Mesenchymal stem cell (in vitro differentiated cells and primary cell): ENCODE measurements at regions not wholly inside any gene's neighbourhood (a gene's known extent, or its start where the extent isn't known, plus 50 kb on each side); places are given as distances from the start of the nearest gene placed in this dataset.
"Not testable (repeated sequence)": the region's sequence is repeated elsewhere in the genome, so short reads cannot be mapped to it uniquely, and the experiment has no call there.

Experiments used
- DNase-seq: peaks from one replicate; pipeline ENCODE4 v3.0.0-alpha.2; 2013
- H2AFZ ChIP-seq: one replicate; pipeline ENCODE4 v1.6.1; 2013; ENCODE audit warnings: low read depth, mild to moderate bottlenecking, control low read depth, inconsistent platforms, low read length, moderate library complexity
- H2AK5ac ChIP-seq: 2 replicates; pipeline ENCODE4 v1.6.1; 2013; ENCODE audit warnings: low read length, moderate library complexity, mild to moderate bottlenecking, inconsistent platforms; ENCODE audit not compliant: severe bottlenecking
- H2BK120ac ChIP-seq: one replicate; pipeline ENCODE4 v1.6.1; 2013; ENCODE audit warnings: low read depth, mild to moderate bottlenecking, inconsistent platforms, low read length, moderate library complexity
- H2BK12ac ChIP-seq, 2 experiments: one replicate each; pipeline ENCODE4 v1.6.1; 2013; ENCODE audit warnings: inconsistent platforms in 2 of 2, low read length in 2 of 2, mild to moderate bottlenecking in 2 of 2, moderate library complexity in 2 of 2, control low read depth in 1 of 2
- H2BK15ac ChIP-seq: one replicate; pipeline ENCODE4 v1.6.1; 2013; ENCODE audit warnings: mild to moderate bottlenecking, low read depth, inconsistent platforms; ENCODE audit not compliant: poor library complexity, severe bottlenecking
- H2BK5ac ChIP-seq: 2 replicates; pipeline ENCODE4 v1.6.1; 2013; ENCODE audit warnings: low read depth, mild to moderate bottlenecking, low read length, control low read depth, inconsistent platforms; ENCODE audit not compliant: poor library complexity, severe bottlenecking
- H3K14ac ChIP-seq, 2 experiments: one replicate each; pipeline ENCODE4 v1.6.1; 2013; ENCODE audit warnings: inconsistent platforms in 2 of 2, low read length in 2 of 2, control low read depth in 1 of 2, mild to moderate bottlenecking in 1 of 2, moderate library complexity in 1 of 2
- H3K18ac ChIP-seq, 2 experiments: one replicate each; pipeline ENCODE4 v1.6.1; 2013; ENCODE audit warnings: inconsistent platforms in 2 of 2, low read length in 2 of 2, control low read depth in 1 of 2, low read depth in 1 of 2, mild to moderate bottlenecking in 1 of 2
- H3K23ac ChIP-seq, 2 experiments: one replicate each; pipeline ENCODE4 v1.6.1; 2013; ENCODE audit warnings: inconsistent platforms in 2 of 2, low read length in 2 of 2, mild to moderate bottlenecking in 2 of 2, moderate library complexity in 2 of 2, control low read depth in 1 of 2
- H3K27ac ChIP-seq: 2 replicates; pipeline ENCODE4 v1.5.1; 2013; ENCODE audit warnings: mild to moderate bottlenecking, moderate library complexity, low read length, control low read depth, inconsistent platforms; ENCODE audit not compliant: poor library complexity, severe bottlenecking
- H3K27me3 ChIP-seq, 2 experiments: 2 replicates each; pipeline versions ENCODE4 v1.6.1 to v1.7.0; 2013; ENCODE audit warnings: low read length in 2 of 2, mild to moderate bottlenecking in 2 of 2, moderate library complexity in 2 of 2, control low read depth in 1 of 2, inconsistent platforms in 1 of 2; ENCODE audit not compliant: control insufficient read depth in 1 of 2, insufficient read depth in 1 of 2
- H3K36me3 ChIP-seq, 2 experiments: 2 replicates each; pipeline versions ENCODE4 v1.6.1 to v1.7.0; 2013; ENCODE audit warnings: low read length in 2 of 2, control low read depth in 1 of 2, inconsistent platforms in 1 of 2, low read depth in 1 of 2, mild to moderate bottlenecking in 1 of 2; ENCODE audit not compliant: insufficient read depth in 2 of 2, control insufficient read depth in 1 of 2
- H3K4ac ChIP-seq, 2 experiments: one replicate each; pipeline ENCODE4 v1.6.1; 2013; ENCODE audit warnings: inconsistent platforms in 2 of 2, low read length in 2 of 2, mild to moderate bottlenecking in 2 of 2, moderate library complexity in 2 of 2, control low read depth in 1 of 2, low read depth in 1 of 2
- H3K4me1 ChIP-seq: 2 replicates; pipeline ENCODE4 v1.6.1; 2013; ENCODE audit warnings: low read depth, low read length, control low read depth; ENCODE audit not compliant: control insufficient read depth, insufficient read depth
- H3K4me2 ChIP-seq: 2 replicates; pipeline ENCODE4 v1.6.1; 2013; ENCODE audit warnings: low read length, mild to moderate bottlenecking, inconsistent platforms; ENCODE audit not compliant: poor library complexity, severe bottlenecking
- H3K4me3 ChIP-seq, 2 experiments: 2 replicates each; pipeline versions ENCODE4 v1.5.1 to v1.7.0; 2013; ENCODE audit warnings: low read length in 2 of 2, mild to moderate bottlenecking in 2 of 2, control low read depth in 1 of 2, low read depth in 1 of 2; ENCODE audit not compliant: insufficient read depth in 1 of 2
- H3K79me1 ChIP-seq: replicated peaks from 2 replicates; pipeline ENCODE4 v1.6.1; 2013; ENCODE audit warnings: mild to moderate bottlenecking, control low read depth, low read length, inconsistent platforms; ENCODE audit not compliant: poor library complexity, severe bottlenecking
- H3K9ac ChIP-seq: 2 replicates; pipeline ENCODE4 v1.7.0; 2013; ENCODE audit warnings: mild to moderate bottlenecking, low read length, moderate library complexity
- H3K9me3 ChIP-seq: 2 replicates; pipeline ENCODE4 v1.7.0; 2013; ENCODE audit warnings: mild to moderate bottlenecking, low read length; ENCODE audit not compliant: control insufficient read depth
- H4K8ac ChIP-seq: one replicate; pipeline ENCODE4 v1.6.1; 2013; ENCODE audit warnings: inconsistent platforms, mild to moderate bottlenecking, low read length, moderate library complexity
- H4K91ac ChIP-seq: one replicate; pipeline ENCODE4 v1.6.1; 2013; ENCODE audit warnings: mild to moderate bottlenecking, low read length, inconsistent platforms
- WGBS: methylation state at CpG from one replicate; pipeline ENCODE4 v1.1.7; 2013; ENCODE audit warnings: mixed read lengths; 5-methylcytosine and 5-hydroxymethylcytosine counted together

DNA sequence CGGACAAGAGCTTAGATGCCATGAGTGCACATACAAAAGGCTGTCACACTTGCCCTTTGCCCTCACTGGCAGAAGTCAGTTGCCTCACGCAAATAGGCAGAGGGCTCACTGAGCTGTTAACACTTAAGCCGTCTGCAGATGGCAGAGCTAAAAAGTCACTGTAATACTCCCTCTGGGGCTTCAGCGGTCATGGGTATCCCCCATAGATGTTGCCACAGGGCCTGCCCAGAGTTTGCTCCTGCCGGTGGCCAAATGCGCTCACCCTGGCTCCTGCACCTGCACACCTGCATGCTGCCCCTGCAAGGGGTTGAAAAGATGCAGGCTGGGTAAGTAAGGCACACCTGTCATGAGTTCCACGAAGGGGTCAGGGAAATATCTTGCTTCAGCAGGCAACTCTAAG, 741.5 kb downstream of the EDEM1 start:
- Histone ChIP-seq H3K4ac (no peak overlapping the region), H3K9me3 (peaks cover 24% of the 10 kb centered on the region), H3K36me3 (no peaks in the 10 kb centered on the region), H2BK5ac (no peak overlapping the region), H2AFZ (no peak overlapping the region), H4K91ac (no peak overlapping the region), H3K14ac (no peak overlapping the region), H3K27ac (no peak overlapping the region), H2AK5ac (no peak overlapping the region), H2BK12ac (no peak overlapping the region), H3K4me2 (no peak overlapping the region), H3K27me3 (no peaks in the 10 kb centered on the region), H3K23ac (no peak overlapping the region), H3K9ac (no peak overlapping the region), H3K18ac (no peak overlapping the region), H3K4me3 (no peak overlapping the region), H3K4me1 (no peaks in the 10 kb centered on the region), H2BK15ac (no peak overlapping the region), H3K79me1 (no peaks in the 10 kb centered on the region), H4K8ac (no peak overlapping the region), H2BK120ac (no peak overlapping the region)
- WGBS: 77% methylated on average over 7 of the region's 7 CpGs
- DNase-seq: no peak

DNA sequence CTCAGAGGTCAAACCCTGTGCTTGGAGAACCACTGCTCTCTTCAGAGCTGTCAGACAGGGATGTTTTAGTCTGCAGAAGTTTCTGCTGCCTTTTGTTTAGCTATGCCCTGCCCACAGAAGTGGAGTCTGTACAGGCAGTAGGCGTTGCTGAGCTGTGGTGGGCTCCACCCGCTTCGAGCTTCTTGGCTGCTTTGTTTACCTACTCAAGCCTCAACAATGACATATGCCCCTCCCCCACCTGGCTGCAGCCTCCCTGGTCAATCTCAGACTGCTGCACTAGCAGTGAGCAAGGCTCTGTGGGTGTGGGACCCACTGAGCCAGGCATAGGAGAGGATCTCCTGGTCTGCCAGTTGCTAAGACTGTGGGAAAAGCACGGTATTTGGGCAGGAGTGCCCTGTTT, 756.6 kb downstream of the EDEM1 start:
- not testable (repeated sequence) for H3K4ac ChIP-seq, H2BK120ac ChIP-seq, H2BK15ac ChIP-seq, H2BK12ac ChIP-seq, H3K27ac ChIP-seq, H3K4me1 ChIP-seq, H2AK5ac ChIP-seq, DNase-seq, H3K9me3 ChIP-seq, H3K79me1 ChIP-seq, H3K4me3 ChIP-seq, H3K9ac ChIP-seq, H4K8ac ChIP-seq, H3K14ac ChIP-seq, H3K4me2 ChIP-seq, H2BK5ac ChIP-seq, H3K18ac ChIP-seq, H2AFZ ChIP-seq, H3K27me3 ChIP-seq, H3K36me3 ChIP-seq, H3K23ac ChIP-seq, H4K91ac ChIP-seq
- WGBS: 44% methylated on average over 4 of the region's 4 CpGs

DNA sequence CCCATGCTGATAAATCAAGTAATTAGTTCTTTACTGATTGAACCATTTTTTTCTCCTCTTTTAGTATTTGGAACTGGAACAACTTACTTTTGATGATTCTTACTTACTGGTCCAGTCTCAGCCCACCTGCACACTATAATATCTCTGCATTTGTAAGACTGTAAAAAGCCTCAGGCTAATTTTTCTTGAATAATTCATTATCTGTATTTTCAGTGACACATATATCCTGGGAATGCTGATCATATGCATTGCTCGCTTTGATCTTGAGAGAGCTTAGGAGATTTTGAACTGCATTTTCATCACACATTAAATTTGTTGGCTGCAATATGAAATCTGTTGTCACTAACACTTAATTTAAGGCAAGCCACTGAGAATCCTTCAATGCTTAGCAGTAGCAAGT, 760.6 kb downstream of the EDEM1 start:
- H4K91ac ChIP-seq: no peak overlapping the region
- H3K4ac ChIP-seq: no peak overlapping the region
- no peaks in the 10 kb centered on the region for H3K4me1 ChIP-seq
- no peak overlapping the region for H3K23ac ChIP-seq
- no peaks in the 10 kb centered on the region for H3K27me3 ChIP-seq
- no peak overlapping the region for H2BK120ac ChIP-seq
- H4K8ac ChIP-seq: no peak overlapping the region
- H2AFZ ChIP-seq: no peak overlapping the region
- peaks cover 4% of the 10 kb centered on the region for H3K9me3 ChIP-seq
- H3K4me3 ChIP-seq: no peak overlapping the region
- no peak overlapping the region for H3K14ac ChIP-seq
- no peak overlapping the region for H3K4me2 ChIP-seq
- DNase-seq: no peak
- no peaks in the 10 kb centered on the region for H3K36me3 ChIP-seq
- WGBS: no CpG with 5 or more reads among the region's 1 CpG
- H3K18ac ChIP-seq: no peak overlapping the region
- no peak overlapping the region for H2AK5ac ChIP-seq
- H3K9ac ChIP-seq: no peak overlapping the region
- no peak overlapping the region for H3K27ac ChIP-seq
- H2BK15ac ChIP-seq: no peak overlapping the region
- H2BK12ac ChIP-seq: no peak overlapping the region
- H2BK5ac ChIP-seq: no peak overlapping the region
- no peaks in the 10 kb centered on the region for H3K79me1 ChIP-seq

GRCh38 chr3:5951026-5951425, 763.5 kb downstream of the EDEM1 start:
- no peaks in the 10 kb centered on the region for H3K79me1 ChIP-seq
- no peaks in the 10 kb centered on the region for H3K36me3 ChIP-seq
- H3K18ac ChIP-seq: no peak overlapping the region
- no peak overlapping the region for H3K27ac ChIP-seq
- H3K4me1 ChIP-seq: no peaks in the 10 kb centered on the region
- H2BK12ac ChIP-seq: no peak overlapping the region
- no CpG with 5 or more reads among the region's 3 CpGs for WGBS
- H3K4me2 ChIP-seq: no peak overlapping the region
- H3K14ac ChIP-seq: no peak overlapping the region
- no peak overlapping the region for H3K9ac ChIP-seq
- no peak for DNase-seq
- no peak overlapping the region for H3K23ac ChIP-seq
- H3K27me3 ChIP-seq: no peaks in the 10 kb centered on the region
- H3K4me3 ChIP-seq: no peak overlapping the region
- no peak overlapping the region for H2BK120ac ChIP-seq
- no peak overlapping the region for H2AFZ ChIP-seq
- H2AK5ac ChIP-seq: no peak overlapping the region
- no peak overlapping the region for H2BK15ac ChIP-seq
- no peak overlapping the region for H3K4ac ChIP-seq
- H4K8ac ChIP-seq: no peak overlapping the region
- H4K91ac ChIP-seq: no peak overlapping the region
- peaks cover 7% of the 10 kb centered on the region for H3K9me3 ChIP-seq
- no peak overlapping the region for H2BK5ac ChIP-seq
